ENCODE measurements at regions not wholly inside any gene's neighbourhood (a gene's known extent, or its start where the extent isn't known, plus 50 kb on each side); places are given as distances from the start of the nearest gene placed in this dataset.

DNA sequence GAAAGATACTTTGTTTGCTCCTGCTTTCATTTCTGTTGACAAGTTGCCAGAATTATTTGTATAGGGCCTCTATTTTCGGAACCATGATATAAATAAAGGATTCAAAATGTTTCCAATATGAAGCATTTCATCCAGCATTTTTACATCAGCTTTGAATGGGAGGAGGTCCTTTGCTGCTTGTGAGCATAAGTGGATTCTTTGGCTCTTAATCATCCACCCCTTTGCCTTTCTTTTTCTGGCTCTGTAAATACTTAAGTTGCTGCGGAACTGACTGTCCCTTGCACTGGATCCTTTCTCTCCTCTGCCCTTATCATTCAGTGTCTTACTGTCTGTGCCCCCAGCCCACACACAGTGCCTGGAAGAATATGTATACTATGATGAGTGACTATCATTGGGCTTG, 357.3 kb upstream of the RGS6 start:
- DNase-seq (ENCODE audit: low read depth, low spot score) (peak; percentile 42), FAIRE-seq (no peak)
- no peak overlapping the region for H3K4me3 ChIP-seq (replicated peaks in 1 of 3; ENCODE audit: insufficient read depth in 1 of 3, low read depth in 1 of 3, low read length in 3 of 3)
- H3K79me2 ChIP-seq (ENCODE audit: control insufficient read depth, insufficient read depth, low read length), result no peaks in the 10 kb centered on the region
- H3K27ac ChIP-seq (ENCODE audit: insufficient read depth, low read depth, low read length), result no peak overlapping the region
- H3K9ac ChIP-seq (replicated peaks; ENCODE audit: extremely low read depth, insufficient read depth, low read length), result no peak overlapping the region
- no peaks in the 10 kb centered on the region for H3K27me3 ChIP-seq (ENCODE audit: control insufficient read depth in 2 of 2, insufficient read depth in 2 of 2, low read length in 2 of 2)
- H3K9me1 ChIP-seq (replicated peaks; ENCODE audit: control insufficient read depth, extremely low read depth, insufficient read depth, low read length), result no peaks in the 10 kb centered on the region
- H3K36me3 ChIP-seq (ENCODE audit: control insufficient read depth in 2 of 2, extremely low read depth in 1 of 2, insufficient read depth in 2 of 2, low read length in 2 of 2), result no peaks in the 10 kb centered on the region
- TF ChIP-seq FOS (IDR thresholded peaks at IDR 0.05; ENCODE audit: borderline replicate concordance, insufficient read depth, low read length) (peak; percentile 34), CTCF (IDR thresholded peaks at IDR 0.05; ENCODE audit: extremely low read depth in 1 of 2, insufficient read depth in 1 of 2, low read depth in 1 of 2, low read length in 2 of 2) (no peak)
- H4K20me1 ChIP-seq (replicated peaks; ENCODE audit: control insufficient read depth, extremely low read depth, insufficient read depth, low read length), result no peaks in the 10 kb centered on the region
- dilution Hi-C loops (cut with MboI; ENCODE audit: extremely low pct_ligation_motif_present, low sequenced_read_pairs) (no loop called here), intact Hi-C loops (cut with micrococcal nuclease) (loop anchor here (5.0 kb wide), 1 partner anchor 253 kb away; the partner anchor contains the start of gene SIPA1L1)
- peaks cover 3% of the 10 kb centered on the region for H3K4me1 ChIP-seq (ENCODE audit: control insufficient read depth, extremely low read depth, insufficient read depth, low read length)
- peak overlapping the region; percentile 22 for H3K4me2 ChIP-seq (ENCODE audit: insufficient read depth, low read length)
- ChIA-PET POLR2A (no interaction called here), CTCF (no interaction called here)
- no TSS peak for BruUV-seq (replicated peaks)
- H3K9me3 ChIP-seq (replicated peaks; ENCODE audit: control insufficient read depth, insufficient read depth, low read length), result no peaks in the 10 kb centered on the region
- H2AFZ ChIP-seq (ENCODE audit: low read depth, low read length), result no peak overlapping the region

- Histone ChIP-seq H3K79me2 (ENCODE audit: control insufficient read depth, insufficient read depth, low read length) (no peaks in the 10 kb centered on the region), H3K9me3 (replicated peaks; ENCODE audit: control insufficient read depth, insufficient read depth, low read length) (no peaks in the 10 kb centered on the region), H3K4me1 (ENCODE audit: control insufficient read depth, extremely low read depth, insufficient read depth, low read length) (peaks cover 3% of the 10 kb centered on the region), H3K9ac (replicated peaks; ENCODE audit: extremely low read depth, insufficient read depth, low read length) (no peak overlapping the region), H3K4me2 (ENCODE audit: insufficient read depth, low read length) (no peak overlapping the region), H4K20me1 (replicated peaks; ENCODE audit: control insufficient read depth, extremely low read depth, insufficient read depth, low read length) (no peaks in the 10 kb centered on the region), H3K36me3 (ENCODE audit: control insufficient read depth in 2 of 2, extremely low read depth in 1 of 2, insufficient read depth in 2 of 2, low read length in 2 of 2) (no peaks in the 10 kb centered on the region), H3K4me3 (replicated peaks in 1 of 3; ENCODE audit: insufficient read depth in 1 of 3, low read depth in 1 of 3, low read length in 3 of 3) (no peak overlapping the region), H2AFZ (ENCODE audit: low read depth, low read length) (no peak overlapping the region), H3K9me1 (replicated peaks; ENCODE audit: control insufficient read depth, extremely low read depth, insufficient read depth, low read length) (no peaks in the 10 kb centered on the region), H3K27me3 (ENCODE audit: control insufficient read depth in 2 of 2, insufficient read depth in 2 of 2, low read length in 2 of 2) (no peaks in the 10 kb centered on the region), H3K27ac (ENCODE audit: insufficient read depth, low read depth, low read length) (no peak overlapping the region)
- DNase-seq (ENCODE audit: low read depth, low spot score) (peak; percentile 49), FAIRE-seq (no peak)
- intact Hi-C loops (cut with micrococcal nuclease) (loop anchor here (5.0 kb wide), 1 partner anchor 254 kb away; the partner anchor contains the start of gene SIPA1L1), dilution Hi-C loops (cut with MboI; ENCODE audit: extremely low pct_ligation_motif_present, low sequenced_read_pairs) (no loop called here)
- ChIA-PET POLR2A (no interaction called here), CTCF (interaction anchor here (0.7 kb wide), 1 partner anchor 83 kb away, joined by 3 read pairs; no protein-coding TSS in a partner anchor)
- BruUV-seq (replicated peaks), result no TSS peak
- TF ChIP-seq FOS (IDR thresholded peaks at IDR 0.05; ENCODE audit: borderline replicate concordance, insufficient read depth, low read length), result no peak
- no peak for TF ChIP-seq MAX (IDR thresholded peaks at IDR 0.05; ENCODE audit: insufficient read depth, insufficient read length)
- TF ChIP-seq JUN (IDR thresholded peaks at IDR 0.05; ENCODE audit: borderline replicate concordance, insufficient read depth, insufficient read length, low read depth), result no peak
- TF ChIP-seq EZH2 (IDR thresholded peaks at IDR 0.05; ENCODE audit: borderline replicate concordance, low read depth, low read length, severe bottlenecking), result no peak
Measured at GRCh38 chr14:71576472-71576871, 355.8 kb upstream of the RGS6 start.
